LoVo (cell line): ENCODE measurements at regions not wholly inside any gene's neighbourhood (a gene's known extent, or its start where the extent isn't known, plus 50 kb on each side); places are given as distances from the start of the nearest gene placed in this dataset.
A peak's percentile ranks its signal among the peaks of the same experiment; 100 is the strongest.

Experiments used
- DNase-seq: peaks from one replicate; pipeline ENCODE4 v3.0.0-alpha.2; 2016; ENCODE audit warnings: low spot score

GRCh38 chr2:172329416-172329773, 98.0 kb upstream of the ITGA6 start:
- DNase-seq: no peak

DNA sequence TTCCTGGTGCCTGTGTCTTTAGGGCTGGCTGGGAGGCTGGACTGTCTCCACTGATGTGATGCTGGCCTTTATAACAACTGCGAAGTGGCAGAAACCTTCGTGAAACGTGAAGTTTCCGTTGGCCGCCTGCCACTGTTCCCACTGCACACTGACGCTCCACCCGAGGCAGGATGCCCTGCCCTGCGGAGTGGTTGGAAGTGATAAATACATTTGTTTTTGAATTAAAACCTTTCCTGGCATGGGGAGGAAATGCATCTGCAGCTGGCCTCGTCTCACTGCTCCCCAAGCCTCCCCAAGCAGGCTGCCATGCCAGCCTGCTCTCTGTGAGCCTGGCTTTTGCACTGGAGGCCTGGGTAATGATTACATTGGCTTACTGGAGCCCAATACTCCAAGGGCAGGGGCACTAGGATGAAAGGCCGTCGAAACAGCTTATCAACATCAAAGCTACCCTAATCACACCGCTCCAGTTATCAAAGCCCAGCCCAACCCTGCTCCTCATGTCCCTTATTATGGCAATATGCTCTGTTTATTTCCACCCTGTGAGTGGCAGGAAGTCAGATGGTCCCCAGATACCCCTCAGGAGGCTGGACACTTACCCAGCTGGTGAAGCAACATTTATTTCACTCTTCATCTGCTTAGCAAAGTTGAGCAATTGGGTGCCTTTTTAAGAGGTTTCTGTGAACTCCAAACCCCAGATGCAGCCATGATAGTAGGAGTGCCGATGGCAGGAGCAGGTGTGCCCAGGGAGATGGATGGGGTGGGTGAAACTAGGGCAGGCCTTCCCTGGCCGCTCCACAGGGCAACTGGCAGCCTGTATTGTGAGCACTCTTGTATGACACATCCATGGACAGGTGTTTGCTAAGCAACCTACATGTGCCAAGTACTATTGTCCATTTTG, 97.4 kb upstream of the ITGA6 start:
- DNase-seq: peak; percentile 27

- no peak for DNase-seq
Measured at GRCh38 chr2:172332507-172332906, 94.9 kb upstream of the ITGA6 start.

DNA sequence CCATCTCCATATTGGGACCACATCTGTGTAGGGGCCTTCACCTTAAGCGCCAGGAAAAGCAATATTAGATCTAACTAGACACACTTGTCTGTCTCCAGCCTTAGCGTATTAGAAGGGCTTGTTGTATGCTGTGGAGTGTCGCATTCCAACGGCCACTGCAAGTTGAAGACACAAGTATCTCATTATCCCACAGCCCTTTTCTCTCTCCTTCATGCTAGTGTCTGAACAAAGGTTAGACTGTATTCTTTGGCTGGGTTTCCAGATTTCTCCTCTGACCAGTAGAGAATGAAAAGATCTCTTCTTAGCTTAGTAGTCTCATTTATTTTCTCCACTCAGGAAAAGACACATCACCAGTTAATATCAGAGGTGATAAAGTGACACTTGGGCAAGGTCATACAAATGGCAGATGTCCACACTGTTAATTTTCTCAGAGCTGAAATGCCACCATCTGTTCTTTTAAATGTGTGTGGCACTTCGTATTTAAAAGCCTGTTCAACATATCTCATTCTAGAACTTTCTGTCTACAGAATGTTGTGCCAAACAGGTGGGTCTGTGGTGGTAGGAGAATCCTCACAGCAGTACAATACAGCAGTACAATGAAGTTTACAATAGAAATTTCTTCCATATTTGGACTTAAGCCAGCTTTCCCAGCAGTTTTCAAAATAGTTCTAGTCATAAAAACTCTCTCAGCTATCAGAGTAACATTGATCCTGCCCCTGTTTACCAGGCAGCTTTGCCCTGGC, 94.0 kb upstream of the ITGA6 start:
- no peak for DNase-seq

- no peak for DNase-seq
Measured at GRCh38 chr2:172333978-172334330, 93.4 kb upstream of the ITGA6 start.

DNA sequence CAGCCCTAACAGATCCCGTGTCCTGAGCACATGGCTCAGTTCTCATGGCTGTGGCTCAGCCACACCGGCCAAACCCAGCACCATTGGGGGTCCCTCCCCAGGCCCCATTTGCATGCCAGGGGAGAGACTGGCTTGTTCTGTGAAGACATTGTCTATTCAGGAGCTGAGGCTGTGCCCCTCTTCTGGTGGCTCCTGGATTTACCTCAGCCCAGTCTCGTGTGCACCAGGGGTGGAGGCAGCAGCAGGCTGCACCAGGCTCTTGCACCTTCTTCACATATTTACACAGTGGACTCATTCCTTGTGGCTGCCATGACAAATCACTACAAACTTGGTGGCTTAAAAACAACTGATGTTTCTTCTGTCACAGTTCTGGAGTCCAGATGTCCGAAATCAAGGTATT, 92.4 kb upstream of the ITGA6 start:
- no peak for DNase-seq

GRCh38 chr2:172335736-172336135, 91.7 kb upstream of the ITGA6 start:
- peak; percentile 29 for DNase-seq

DNA sequence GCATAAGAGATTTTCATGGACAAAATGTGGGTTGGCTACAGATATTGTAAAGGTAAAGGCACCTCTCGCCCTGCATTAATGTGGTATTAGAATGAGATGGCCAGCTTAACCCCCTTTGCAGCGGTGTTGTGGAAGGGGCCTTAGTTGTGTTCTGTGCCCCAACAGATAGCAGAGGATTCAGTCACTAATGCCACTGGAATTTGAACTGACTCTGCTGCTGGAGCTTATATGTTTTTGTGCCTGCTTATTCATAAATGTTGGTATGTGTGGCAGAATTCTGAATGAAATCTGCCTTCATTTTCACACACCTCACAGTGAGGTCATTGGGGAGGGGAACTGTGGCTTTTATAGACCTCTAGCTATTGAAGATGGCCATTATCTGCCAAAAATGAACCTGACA, 90.7 kb upstream of the ITGA6 start:
- DNase-seq: no peak

DNA sequence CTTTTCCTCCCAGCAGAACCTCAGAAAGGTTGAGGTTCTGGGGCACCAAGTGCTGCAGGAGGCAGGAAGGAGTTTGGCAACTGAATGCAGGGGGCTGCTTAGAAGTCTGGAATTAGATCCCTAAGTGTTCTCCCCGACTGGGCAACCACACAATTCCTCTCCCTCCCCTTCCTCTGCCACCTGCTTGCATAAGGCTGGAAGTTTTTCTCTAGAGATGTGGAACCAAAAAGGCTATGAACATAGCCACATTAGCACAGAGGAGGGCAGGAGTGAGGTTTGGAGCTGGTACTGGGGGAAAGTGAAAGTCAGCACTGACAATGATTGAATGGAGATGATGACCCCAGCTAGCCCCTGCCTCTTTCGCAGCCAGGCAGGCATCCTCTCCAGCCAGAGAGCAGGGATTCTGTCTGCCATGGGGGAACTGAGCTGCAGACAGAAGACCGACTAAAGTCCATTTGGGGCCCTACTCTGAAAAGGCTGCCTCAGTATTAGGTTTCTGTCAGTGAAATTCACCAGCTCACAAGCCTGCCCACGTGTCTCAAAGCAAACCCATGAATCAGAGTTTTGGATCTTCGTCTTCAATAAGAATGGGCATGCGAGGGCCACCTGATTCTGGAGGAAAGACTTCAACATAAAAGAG, 87.9 kb upstream of the ITGA6 start:
- DNase-seq: peak; percentile 31

GRCh38 chr2:172340394-172340793, 87.0 kb upstream of the ITGA6 start:
- no peak for DNase-seq

DNA sequence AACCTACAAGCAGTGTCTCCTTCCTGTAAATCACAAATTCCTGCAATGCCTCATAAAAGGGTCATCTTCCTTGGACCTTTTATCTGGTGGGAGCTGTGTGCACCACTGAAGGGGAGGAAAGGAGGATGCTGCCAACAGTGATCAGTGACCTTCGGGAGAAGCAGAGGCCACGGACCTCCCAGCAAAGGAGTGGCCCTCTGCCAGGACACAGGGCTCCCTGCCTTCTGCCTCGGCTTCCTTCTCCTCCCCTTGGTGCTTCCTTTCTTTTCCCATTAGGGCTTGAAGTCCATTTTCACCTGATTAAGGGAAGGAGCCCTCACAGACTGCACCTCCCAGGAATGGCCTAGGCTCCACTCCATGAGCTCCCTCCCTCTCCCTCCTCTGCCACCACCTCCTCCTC, 85.3 kb upstream of the ITGA6 start:
- peak; percentile 34 for DNase-seq

DNA sequence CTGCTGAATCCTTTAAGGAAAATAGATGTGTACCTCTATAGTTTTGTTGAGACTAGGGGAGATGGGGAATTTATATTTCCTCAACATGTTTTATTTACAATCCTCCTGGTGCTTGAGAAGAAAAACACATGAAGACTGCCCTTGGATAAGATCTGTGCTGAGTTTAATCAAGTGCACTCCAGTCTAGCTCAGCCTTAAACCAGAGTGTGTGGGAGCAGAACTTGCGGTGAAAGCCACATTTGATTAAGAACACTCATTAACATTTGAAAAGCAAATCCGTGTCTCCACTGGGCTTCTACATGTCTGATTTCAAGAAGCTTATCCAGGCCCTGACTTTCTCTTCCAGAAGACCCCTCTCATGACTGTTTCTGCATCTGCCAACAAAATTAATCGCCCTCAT, 84.8 kb upstream of the ITGA6 start:
- no peak for DNase-seq

DNA sequence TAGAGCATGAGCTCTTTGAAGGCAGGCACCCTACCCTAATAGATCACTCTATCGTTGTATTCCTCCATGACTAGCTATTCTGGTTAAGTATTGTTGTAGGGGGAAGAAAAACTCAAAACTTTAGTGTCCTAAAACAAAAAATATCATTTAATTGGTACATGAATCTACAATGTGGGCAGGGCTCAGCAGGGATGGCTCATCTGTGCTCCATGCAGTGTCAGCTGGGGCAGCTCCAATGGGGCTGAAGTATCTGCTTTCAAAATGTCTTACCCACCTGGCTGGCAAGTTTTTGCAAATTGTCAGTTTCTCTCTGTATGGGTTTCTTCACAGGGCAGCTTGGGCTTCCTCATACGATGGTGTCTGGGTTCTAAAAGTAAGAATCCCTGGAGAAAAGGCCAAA, 83.2 kb upstream of the ITGA6 start:
- DNase-seq: no peak

- peak; percentile 31 for DNase-seq
Measured at GRCh38 chr2:172345956-172346555, 81.3 kb upstream of the ITGA6 start.

DNA sequence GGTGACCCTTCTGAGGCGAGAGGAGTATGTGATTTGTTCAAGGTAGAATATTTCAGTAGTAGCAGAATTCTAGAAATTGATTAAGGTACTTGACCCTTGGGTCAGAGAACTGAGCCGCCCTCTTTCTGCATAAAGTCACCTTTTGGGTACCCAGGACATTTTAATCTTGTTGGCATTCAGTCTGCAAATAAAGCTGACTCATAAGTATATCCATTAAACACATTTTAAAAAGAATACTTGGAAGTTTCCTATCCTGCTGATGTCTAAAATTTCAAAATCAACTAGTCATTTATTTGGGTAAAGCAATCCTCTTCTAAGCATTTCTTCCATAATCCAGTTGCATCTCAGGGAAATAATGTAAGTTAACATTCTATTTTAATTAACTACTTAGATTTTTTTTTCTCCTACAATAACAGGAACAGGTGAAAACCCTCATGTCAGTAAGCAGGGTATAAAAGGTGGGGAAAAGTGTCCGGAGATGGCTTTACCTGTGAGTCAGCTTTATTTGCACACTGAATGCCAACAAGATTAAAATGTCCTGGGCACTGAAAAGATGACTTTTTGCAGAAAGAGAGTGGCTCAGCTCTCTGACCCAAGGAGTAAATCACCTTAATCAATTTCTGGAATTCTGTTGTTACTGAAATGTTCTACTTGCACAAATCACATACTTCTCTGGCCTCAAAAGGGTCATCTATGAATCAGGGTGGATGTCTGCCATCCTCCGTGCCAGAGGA, 78.7 kb upstream of the ITGA6 start:
- no peak for DNase-seq

- no peak for DNase-seq
Measured at GRCh38 chr2:172350839-172351479, 76.4 kb upstream of the ITGA6 start.

GRCh38 chr2:172351586-172351985, 75.8 kb upstream of the ITGA6 start:
- no peak for DNase-seq

DNA sequence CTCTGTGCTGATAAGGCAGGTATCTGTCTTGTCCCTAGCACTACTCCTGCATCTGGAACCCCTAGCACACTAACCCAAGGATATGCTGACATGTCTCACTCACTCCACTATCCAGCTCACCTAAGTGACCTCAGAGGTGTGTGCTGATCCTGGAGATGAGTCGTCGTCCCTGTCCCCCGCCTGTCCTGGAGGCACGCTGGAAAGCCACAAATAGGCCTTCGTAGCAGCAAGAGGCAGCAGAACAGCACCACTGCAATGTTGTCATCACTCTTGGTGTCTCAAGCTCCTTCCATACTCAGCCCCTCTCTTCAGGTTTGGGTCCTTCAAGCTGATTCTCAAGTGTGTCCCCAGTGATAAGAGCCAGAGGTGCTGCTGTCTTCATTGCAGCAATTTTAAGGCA, 73.0 kb upstream of the ITGA6 start:
- DNase-seq: no peak

- DNase-seq: no peak
Measured at GRCh38 chr2:172357442-172357841, 69.9 kb upstream of the ITGA6 start.

DNA sequence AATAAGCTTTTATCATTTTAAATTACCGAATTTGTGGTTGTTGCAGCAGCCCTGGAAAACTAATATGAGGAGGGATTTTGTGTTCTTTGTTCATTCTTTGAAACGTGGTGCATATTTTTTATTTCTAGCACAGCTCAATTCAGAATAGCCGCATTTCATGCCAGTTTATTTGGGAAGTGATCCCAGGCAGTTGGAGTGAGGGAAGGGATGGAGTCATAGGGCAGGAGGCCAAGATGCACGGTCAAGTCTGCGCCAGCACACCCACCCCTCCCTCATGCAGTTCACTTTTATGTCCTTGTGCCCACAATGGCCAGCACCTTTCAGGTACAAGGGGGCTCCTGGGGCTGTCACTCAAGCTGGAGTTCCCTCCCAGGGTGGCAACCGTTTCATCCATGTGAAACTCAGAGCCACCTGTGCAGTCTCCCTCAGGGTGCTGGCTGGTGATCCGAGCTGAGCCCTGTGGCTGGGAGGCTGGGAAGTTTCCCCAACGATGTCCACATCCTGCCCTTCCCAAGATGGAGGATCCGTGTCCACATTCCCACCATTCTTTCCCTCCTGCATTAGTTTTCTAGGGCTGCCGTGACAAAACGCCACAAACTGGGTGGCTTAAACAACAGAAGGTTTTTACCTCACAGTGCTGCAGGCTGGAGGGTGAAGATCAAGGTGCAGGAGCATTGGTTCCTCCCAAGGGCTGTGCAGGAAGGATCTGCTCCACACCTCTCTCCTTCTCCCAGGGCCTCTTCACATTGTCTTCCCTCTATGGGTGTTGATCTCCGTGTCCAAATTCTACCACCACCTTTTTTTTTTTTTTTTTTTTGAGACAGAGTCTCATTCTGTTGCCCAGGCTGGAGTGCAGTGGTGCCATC, 68.5 kb upstream of the ITGA6 start:
- no peak for DNase-seq

- peak; percentile 40 for DNase-seq
Measured at GRCh38 chr2:172361360-172361759, 66.0 kb upstream of the ITGA6 start.
